Erythroblast (primary cell): ENCODE measurements at regions not wholly inside any gene's neighbourhood (a gene's known extent, or its start where the extent isn't known, plus 50 kb on each side); places are given as distances from the start of the nearest gene placed in this dataset.

Source experiments
- GATA1 ChIP-seq: IDR thresholded peaks from 2 replicates; pipeline ENCODE4 v1.6.1; 2011; ENCODE audit warnings: low read depth, mild to moderate bottlenecking, control low read depth, low read length, moderate library complexity
- POLR2A ChIP-seq: IDR thresholded peaks from 2 replicates; pipeline ENCODE4 v1.6.1; 2011; ENCODE audit warnings: mild to moderate bottlenecking, low read length

DNA sequence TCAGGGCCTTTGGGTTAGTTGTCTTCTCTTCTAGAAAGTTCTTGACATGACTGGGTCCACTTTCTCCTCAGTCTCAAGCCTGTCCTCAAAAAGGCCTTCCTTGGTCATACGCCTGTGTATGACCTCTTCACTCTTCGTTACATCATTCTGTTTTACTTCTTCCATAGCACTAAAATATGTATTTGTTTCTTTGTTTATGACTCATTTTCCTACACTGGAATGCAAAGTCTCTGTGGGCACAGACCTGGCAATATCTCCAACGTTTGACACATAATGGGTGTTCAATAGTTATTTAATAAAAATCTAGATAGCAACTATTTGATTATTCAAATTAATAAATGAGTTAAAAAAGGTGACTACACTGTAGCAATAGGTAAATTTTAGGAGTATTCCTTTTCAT lies 85.1 kb downstream of the YIPF5 start:
- TF ChIP-seq POLR2A, result no peak
- no peak for TF ChIP-seq GATA1
